Mammary epithelial cell (primary cell): ENCODE measurements at regions not wholly inside any gene's neighbourhood (a gene's known extent, or its start where the extent isn't known, plus 50 kb on each side); places are given as distances from the start of the nearest gene placed in this dataset.

Experiments
- EZH2 ChIP-seq: IDR thresholded peaks from 2 replicates; pipeline ENCODE4 v1.6.1; 2012; ENCODE audit warnings: low read length, inconsistent platforms, borderline replicate concordance
- TF ChIP-seq, protein P1 (sequence below), 2 donors: IDR thresholded peaks in 1 of 2; conservative IDR thresholded peaks in 1 of 2; 2 replicates each; pipeline ENCODE4 v1.5.1; 2011 to 2012; ENCODE audit warnings: inconsistent platforms in 2 of 2, low read length in 2 of 2, mild to moderate bottlenecking in 2 of 2, control low read depth in 1 of 2, low read depth in 1 of 2; ENCODE audit not compliant: insufficient read depth in 1 of 2; ENCODE audit errors: extremely low read depth in 1 of 2

DNA sequence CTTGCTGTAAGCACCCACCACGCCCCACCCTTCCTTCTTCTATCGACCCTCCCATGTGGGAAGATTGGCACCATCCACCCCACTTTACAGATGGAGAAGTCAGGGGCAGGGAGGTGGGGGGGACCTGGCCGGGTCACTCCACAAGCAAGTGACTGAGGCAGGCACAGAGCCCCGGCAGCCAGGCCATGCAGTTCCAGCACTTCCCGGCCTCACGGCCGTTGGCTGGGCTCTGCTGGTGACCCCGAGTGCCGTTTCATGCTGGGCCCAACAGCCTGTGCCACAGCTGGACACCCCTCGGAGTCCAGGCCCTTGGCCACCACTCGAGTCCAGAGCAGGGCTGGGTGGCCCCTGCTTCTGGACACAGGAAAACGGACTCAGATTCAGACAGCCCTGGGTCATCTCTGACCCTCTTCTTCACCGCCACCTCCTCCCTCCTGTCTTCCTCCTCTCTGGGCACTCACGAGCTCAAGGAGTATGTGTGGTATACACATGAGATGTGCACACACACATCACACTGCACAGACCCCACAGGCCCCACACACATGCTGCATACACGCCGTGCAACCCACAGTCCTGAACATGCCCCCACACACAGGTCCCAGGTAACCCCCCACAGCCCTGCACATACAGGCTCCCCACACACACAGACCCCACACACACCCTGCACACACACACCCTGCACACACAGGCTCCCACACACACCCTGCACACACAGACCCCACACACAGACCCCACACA lies 89.3 kb upstream of the GPC1 start:
- TF ChIP-seq, protein P1, sequence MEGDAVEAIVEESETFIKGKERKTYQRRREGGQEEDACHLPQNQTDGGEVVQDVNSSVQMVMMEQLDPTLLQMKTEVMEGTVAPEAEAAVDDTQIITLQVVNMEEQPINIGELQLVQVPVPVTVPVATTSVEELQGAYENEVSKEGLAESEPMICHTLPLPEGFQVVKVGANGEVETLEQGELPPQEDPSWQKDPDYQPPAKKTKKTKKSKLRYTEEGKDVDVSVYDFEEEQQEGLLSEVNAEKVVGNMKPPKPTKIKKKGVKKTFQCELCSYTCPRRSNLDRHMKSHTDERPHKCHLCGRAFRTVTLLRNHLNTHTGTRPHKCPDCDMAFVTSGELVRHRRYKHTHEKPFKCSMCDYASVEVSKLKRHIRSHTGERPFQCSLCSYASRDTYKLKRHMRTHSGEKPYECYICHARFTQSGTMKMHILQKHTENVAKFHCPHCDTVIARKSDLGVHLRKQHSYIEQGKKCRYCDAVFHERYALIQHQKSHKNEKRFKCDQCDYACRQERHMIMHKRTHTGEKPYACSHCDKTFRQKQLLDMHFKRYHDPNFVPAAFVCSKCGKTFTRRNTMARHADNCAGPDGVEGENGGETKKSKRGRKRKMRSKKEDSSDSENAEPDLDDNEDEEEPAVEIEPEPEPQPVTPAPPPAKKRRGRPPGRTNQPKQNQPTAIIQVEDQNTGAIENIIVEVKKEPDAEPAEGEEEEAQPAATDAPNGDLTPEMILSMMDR (conservative IDR thresholded peaks at IDR 0.05 in 1 of 2, IDR thresholded peaks at IDR 0.05 in 1 of 2; ENCODE audit: extremely low read depth in 1 of 2, insufficient read depth in 1 of 2, low read depth in 1 of 2, low read length in 2 of 2): no peak
- no peak for TF ChIP-seq EZH2
